ENCODE measurements at regions not wholly inside any gene's neighbourhood (a gene's known extent, or its start where the extent isn't known, plus 50 kb on each side); places are given as distances from the start of the nearest gene placed in this dataset.
A peak's percentile ranks its signal among the peaks of the same experiment; 100 is the strongest.
"Not testable (repeated sequence)": the region's sequence is repeated elsewhere in the genome, so short reads cannot be mapped to it uniquely, and the experiment has no call there.

GRCh38 chr6:10184371-10185227 lies 230.3 kb downstream of the TFAP2A start:
- DNase-seq (ENCODE audit: low read depth in 4 of 4, low spot score in 2 of 4), result peak; percentile 64 to 85 (median 77)

GRCh38 chr6:10180138-10181074 lies 234.5 kb downstream of the TFAP2A start:
- no peak for DNase-seq (ENCODE audit: low read depth in 4 of 4, low spot score in 2 of 4)

- DNase-seq (ENCODE audit: low read depth in 4 of 4, low spot score in 2 of 4), result no peak
Measured at GRCh38 chr6:10177704-10178103, 237.2 kb downstream of the TFAP2A start.

- DNase-seq (ENCODE audit: low read depth in 4 of 4, low spot score in 2 of 4), result no peak
Measured at GRCh38 chr6:10175362-10175761, 239.5 kb downstream of the TFAP2A start.

GRCh38 chr6:10174761-10175160 lies 240.1 kb downstream of the TFAP2A start:
- DNase-seq (ENCODE audit: low read depth in 4 of 4, low spot score in 2 of 4), result no peak

- DNase-seq (ENCODE audit: low read depth in 4 of 4, low spot score in 2 of 4), result no peak
Measured at GRCh38 chr6:10174056-10174455, 240.8 kb downstream of the TFAP2A start.

GRCh38 chr6:10171706-10172105 lies 243.2 kb downstream of the TFAP2A start:
- not testable (repeated sequence) for DNase-seq (ENCODE audit: low read depth in 4 of 4, low spot score in 2 of 4)

- DNase-seq (ENCODE audit: low read depth in 4 of 4, low spot score in 2 of 4), result no peak
Measured at GRCh38 chr6:10170816-10171215, 244.1 kb downstream of the TFAP2A start.

- DNase-seq (ENCODE audit: low read depth in 4 of 4, low spot score in 2 of 4), result no peak
Measured at GRCh38 chr6:10166031-10166430, 248.8 kb downstream of the TFAP2A start.

GRCh38 chr6:10163203-10163962 lies 251.5 kb downstream of the TFAP2A start:
- no peak for DNase-seq (ENCODE audit: low read depth in 4 of 4, low spot score in 2 of 4)

GRCh38 chr6:10156875-10157274 lies 258.0 kb downstream of the TFAP2A start:
- DNase-seq (ENCODE audit: low read depth in 4 of 4, low spot score in 2 of 4), result no peak

- DNase-seq (ENCODE audit: low read depth in 4 of 4, low spot score in 2 of 4), result no peak
Measured at GRCh38 chr6:10154251-10154650, 260.6 kb downstream of the TFAP2A start.

GRCh38 chr6:10151144-10151915 lies 263.5 kb downstream of the TFAP2A start:
- no peak for DNase-seq (ENCODE audit: low read depth in 4 of 4, low spot score in 2 of 4)

GRCh38 chr6:10149603-10150002 lies 265.3 kb downstream of the TFAP2A start:
- DNase-seq (ENCODE audit: low read depth in 4 of 4, low spot score in 2 of 4), result no peak

GRCh38 chr6:10146715-10147451 lies 268.0 kb downstream of the TFAP2A start:
- DNase-seq (ENCODE audit: low read depth in 4 of 4, low spot score in 2 of 4), result no peak

GRCh38 chr6:10144772-10145171 lies 270.1 kb downstream of the TFAP2A start:
- DNase-seq (ENCODE audit: low read depth in 4 of 4, low spot score in 2 of 4), result no peak

- DNase-seq (ENCODE audit: low read depth in 4 of 4, low spot score in 2 of 4), result no peak
Measured at GRCh38 chr6:10141746-10142443, 273.0 kb downstream of the TFAP2A start.

- DNase-seq (ENCODE audit: low read depth in 4 of 4, low spot score in 2 of 4), result no peak
Measured at GRCh38 chr6:10140824-10141223, 274.1 kb downstream of the TFAP2A start.

GRCh38 chr6:10140136-10140535 lies 274.7 kb downstream of the TFAP2A start:
- no peak for DNase-seq (ENCODE audit: low read depth in 4 of 4, low spot score in 2 of 4)
